IPS-18c (cell line): ENCODE measurements at regions not wholly inside any gene's neighbourhood (a gene's known extent, or its start where the extent isn't known, plus 50 kb on each side); places are given as distances from the start of the nearest gene placed in this dataset.
"Not testable (repeated sequence)": the region's sequence is repeated elsewhere in the genome, so short reads cannot be mapped to it uniquely, and the experiment has no call there.

Experiments
- H3K4me3 ChIP-seq: 2 replicates; pipeline ENCODE4 v1.7.0; 2013; ENCODE audit warnings: low read depth, mild to moderate bottlenecking, low read length, moderate library complexity; ENCODE audit not compliant: insufficient read depth
- H3K9me3 ChIP-seq: one replicate; pipeline ENCODE4 v1.6.1; 2013; ENCODE audit warnings: mild to moderate bottlenecking, low read length, moderate library complexity; ENCODE audit not compliant: control insufficient read depth, insufficient read depth

GRCh38 chr2:3104958-3105813, 272.4 kb downstream of the EIPR1 start:
- not testable (repeated sequence) for H3K9me3 ChIP-seq, H3K4me3 ChIP-seq

- peaks cover 2% of the 10 kb centered on the region for H3K9me3 ChIP-seq
- H3K4me3 ChIP-seq = no peak overlapping the region
These were observed 273.4 kb downstream of the EIPR1 start for GRCh38 chr2:3104261-3104660.

GRCh38 chr2:3102922-3103569, 274.6 kb downstream of the EIPR1 start:
- Histone ChIP-seq H3K9me3 (peaks cover 2% of the 10 kb centered on the region), H3K4me3 (no peak overlapping the region)

GRCh38 chr2:3102081-3102921, 275.3 kb downstream of the EIPR1 start:
- Histone ChIP-seq H3K9me3 (peaks cover 2% of the 10 kb centered on the region), H3K4me3 (no peak overlapping the region)

- Histone ChIP-seq H3K4me3 (no peak overlapping the region), H3K9me3 (peaks cover 2% of the 10 kb centered on the region)
These were observed 276.3 kb downstream of the EIPR1 start for GRCh38 chr2:3101016-3101942.

GRCh38 chr2:3100386-3100785, 277.2 kb downstream of the EIPR1 start:
- H3K4me3 ChIP-seq = no peak overlapping the region
- H3K9me3 ChIP-seq = peaks cover 2% of the 10 kb centered on the region

- Histone ChIP-seq H3K9me3 (peaks cover 2% of the 10 kb centered on the region), H3K4me3 (no peak overlapping the region)
These were observed 277.8 kb downstream of the EIPR1 start for GRCh38 chr2:3099860-3100234.

- Histone ChIP-seq H3K9me3 (peaks cover 2% of the 10 kb centered on the region), H3K4me3 (no peak overlapping the region)
These were observed 278.3 kb downstream of the EIPR1 start for GRCh38 chr2:3099145-3099859.

GRCh38 chr2:3098231-3098630, 279.4 kb downstream of the EIPR1 start:
- Histone ChIP-seq H3K4me3 (no peak overlapping the region), H3K9me3 (peaks cover under 1% of the 10 kb centered on the region)

GRCh38 chr2:3097804-3098203, 279.8 kb downstream of the EIPR1 start:
- Histone ChIP-seq H3K4me3 (no peak overlapping the region), H3K9me3 (no peaks in the 10 kb centered on the region)

- Histone ChIP-seq H3K9me3 (no peaks in the 10 kb centered on the region), H3K4me3 (no peak overlapping the region)
These were observed 282.3 kb downstream of the EIPR1 start for GRCh38 chr2:3094999-3095958.

- H3K9me3 ChIP-seq = no peaks in the 10 kb centered on the region
- no peak overlapping the region for H3K4me3 ChIP-seq
These were observed 283.3 kb downstream of the EIPR1 start for GRCh38 chr2:3094318-3094717.

- Histone ChIP-seq H3K4me3 (no peak overlapping the region), H3K9me3 (no peaks in the 10 kb centered on the region)
These were observed 285.9 kb downstream of the EIPR1 start for GRCh38 chr2:3091696-3092095.

GRCh38 chr2:3082705-3083104, 294.9 kb downstream of the EIPR1 start:
- Histone ChIP-seq H3K9me3 (no peaks in the 10 kb centered on the region), H3K4me3 (no peak overlapping the region)
